ENCODE measurements at regions not wholly inside any gene's neighbourhood (a gene's known extent, or its start where the extent isn't known, plus 50 kb on each side); places are given as distances from the start of the nearest gene placed in this dataset.

- TF ChIP-seq CTCF (IDR thresholded peaks at IDR 0.05; ENCODE audit: low read depth, low read length): no peak
- no peak for TF ChIP-seq MYC (IDR thresholded peaks at IDR 0.05; ENCODE audit: low read depth, low read length)
- no peak for TF ChIP-seq POLR2A (IDR thresholded peaks at IDR 0.05; ENCODE audit: extremely low read depth, insufficient read length)
Measured at GRCh38 chr5:167254132-167254531, 1037.3 kb upstream of the WWC1 start.

All from NB4 (cell line).